Nephron progenitor cell (in vitro differentiated cells): ENCODE measurements at regions not wholly inside any gene's neighbourhood (a gene's known extent, or its start where the extent isn't known, plus 50 kb on each side); places are given as distances from the start of the nearest gene placed in this dataset.

Source experiments
- DNase-seq: peaks from one replicate; pipeline ENCODE4 v3.0.0; 2021
- H3K27ac Mint-ChIP-seq: 2 replicates; pipeline ENCODE4 v1.8.0; 2021; ENCODE audit warnings: mild to moderate bottlenecking, moderate library complexity, mixed read lengths
- H3K27me3 Mint-ChIP-seq: 2 replicates; pipeline ENCODE4 v1.8.0; 2021; ENCODE audit warnings: mild to moderate bottlenecking, low read depth, mixed read lengths; ENCODE audit not compliant: poor library complexity
- H3K36me3 Mint-ChIP-seq: 2 replicates; pipeline ENCODE4 v1.8.0; 2021; ENCODE audit warnings: low read depth, mixed read lengths
- H3K4me1 Mint-ChIP-seq: 2 replicates; pipeline ENCODE4 v1.8.0; 2021; ENCODE audit warnings: mixed read lengths
- H3K4me3 Mint-ChIP-seq: 2 replicates; pipeline ENCODE4 v1.8.0; 2021; ENCODE audit warnings: mild to moderate bottlenecking, moderate library complexity, mixed read lengths
- H3K9me3 Mint-ChIP-seq: 2 replicates; pipeline ENCODE4 v1.8.0; 2021; ENCODE audit warnings: mild to moderate bottlenecking, moderate library complexity, mixed read lengths
- CTCF ChIP-seq: fragments of 200-600 bp; sonication (generic); IDR thresholded peaks from 2 replicates; pipeline ENCODE4 v1.5.0; 2021; ENCODE audit warnings: antibody characterized with exemption

- H3K27me3 Mint-ChIP-seq = no peaks in the 10 kb centered on the region
Measured at GRCh38 chr15:95681836-95682544, 648.5 kb upstream of the NR2F2 start.

GRCh38 chr15:95684126-95684525, 646.4 kb upstream of the NR2F2 start:
- no peak overlapping the region for H3K4me3 Mint-ChIP-seq

More at GRCh38 chr15:95681836-95682544, 648.5 kb upstream of the NR2F2 start:
- Mint-ChIP-seq H3K4me1 (peaks cover 13% of the 10 kb centered on the region), H3K27ac (peak overlapping the region; percentile 58), H3K4me3 (no peak overlapping the region), H3K9me3 (peaks cover 12% of the 10 kb centered on the region), H3K36me3 (peaks cover 10% of the 10 kb centered on the region)
- DNase-seq = no peak
- no peak for TF ChIP-seq CTCF

DNA sequence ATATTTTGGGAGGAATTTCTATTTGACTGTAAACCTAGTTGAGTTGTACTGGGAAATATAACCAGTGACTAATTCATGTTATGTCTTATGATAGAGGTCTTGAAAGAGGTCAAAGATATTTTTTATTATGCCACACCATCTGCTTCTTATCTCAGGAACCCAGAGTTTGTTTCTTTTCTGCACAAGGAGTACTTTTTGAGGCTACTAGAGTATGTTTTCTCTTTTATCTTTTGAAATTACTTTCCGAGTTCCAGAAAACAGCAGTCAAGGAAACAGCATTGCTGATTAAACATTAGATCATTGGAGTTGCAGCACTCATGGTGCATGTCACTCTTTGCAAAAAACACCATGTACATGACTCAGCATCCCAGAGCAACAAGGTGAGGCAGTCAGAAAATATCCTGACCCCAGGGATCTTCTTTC, 645.8 kb upstream of the NR2F2 start:
- peaks cover 9% of the 10 kb centered on the region for H3K9me3 Mint-ChIP-seq
- no peak overlapping the region for H3K27ac Mint-ChIP-seq
- peaks cover 10% of the 10 kb centered on the region for H3K36me3 Mint-ChIP-seq
- peaks cover 13% of the 10 kb centered on the region for H3K4me1 Mint-ChIP-seq
- TF ChIP-seq CTCF = no peak
- DNase-seq = no peak
- no peak overlapping the region for H3K4me3 Mint-ChIP-seq
- no peaks in the 10 kb centered on the region for H3K27me3 Mint-ChIP-seq

More at GRCh38 chr15:95684126-95684525, 646.4 kb upstream of the NR2F2 start:
- Mint-ChIP-seq H3K4me1 (peaks cover 13% of the 10 kb centered on the region), H3K27ac (no peak overlapping the region), H3K27me3 (no peaks in the 10 kb centered on the region), H3K9me3 (peaks cover 9% of the 10 kb centered on the region), H3K36me3 (peaks cover 10% of the 10 kb centered on the region)
- no peak for TF ChIP-seq CTCF
- no peak for DNase-seq

GRCh38 chr15:95687061-95687460, 643.4 kb upstream of the NR2F2 start:
- TF ChIP-seq CTCF = no peak

DNA sequence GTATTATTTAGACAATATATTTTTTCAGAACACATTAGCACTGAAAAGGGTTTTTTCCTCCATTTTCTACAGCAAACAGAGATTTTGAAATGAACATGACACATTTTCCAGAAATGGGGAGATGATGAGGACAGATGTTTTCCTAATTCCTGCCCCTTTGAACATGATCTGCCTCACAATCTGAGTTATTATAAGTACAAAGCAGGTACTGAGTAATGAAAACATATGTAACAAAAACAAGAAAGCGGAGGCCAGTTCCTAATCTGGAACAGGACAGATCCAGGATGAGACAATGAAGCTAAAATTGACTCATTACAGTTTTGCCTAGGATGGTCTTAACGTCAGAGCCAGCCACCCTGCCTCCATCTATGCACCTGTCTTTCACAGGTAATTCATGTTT, 642.8 kb upstream of the NR2F2 start:
- no peaks in the 10 kb centered on the region for H3K27me3 Mint-ChIP-seq
- peaks cover 6% of the 10 kb centered on the region for H3K36me3 Mint-ChIP-seq
- peaks cover under 1% of the 10 kb centered on the region for H3K4me1 Mint-ChIP-seq
- DNase-seq = no peak
- TF ChIP-seq CTCF = no peak
- H3K4me3 Mint-ChIP-seq = no peak overlapping the region
- no peak overlapping the region for H3K27ac Mint-ChIP-seq
- H3K9me3 Mint-ChIP-seq = peaks cover 12% of the 10 kb centered on the region

More at GRCh38 chr15:95687061-95687460, 643.4 kb upstream of the NR2F2 start:
- no peak for DNase-seq
- H3K27me3 Mint-ChIP-seq = no peaks in the 10 kb centered on the region
- peaks cover 7% of the 10 kb centered on the region for H3K4me1 Mint-ChIP-seq
- peaks cover 13% of the 10 kb centered on the region for H3K9me3 Mint-ChIP-seq
- no peak overlapping the region for H3K4me3 Mint-ChIP-seq
- H3K27ac Mint-ChIP-seq = no peak overlapping the region
- H3K36me3 Mint-ChIP-seq = peaks cover 4% of the 10 kb centered on the region
